Thymus (tissue), 11 donors: ENCODE measurements at regions not wholly inside any gene's neighbourhood (a gene's known extent, or its start where the extent isn't known, plus 50 kb on each side); places are given as distances from the start of the nearest gene placed in this dataset.
"Not testable (repeated sequence)": the region's sequence is repeated elsewhere in the genome, so short reads cannot be mapped to it uniquely, and the experiment has no call there.

Experiments used
- DNase-seq, 9 donors: peaks; one replicate each; pipeline ENCODE4 v3.0.0-alpha.2; 2013; ENCODE audit warnings: low spot score in 9 of 9, low read depth in 6 of 9, missing footprints in 1 of 9
- H3K27ac ChIP-seq, 2 donors: one replicate each; pipeline ENCODE4 v1.5.1; 2013; ENCODE audit warnings: control low read depth in 1 of 2, low read depth in 1 of 2, low read length in 1 of 2, mild to moderate bottlenecking in 1 of 2, moderate library complexity in 1 of 2
- H3K27me3 ChIP-seq, 2 donors: one replicate each; pipeline ENCODE4 v1.5.1; 2013; ENCODE audit warnings: low read length in 1 of 2; ENCODE audit not compliant: control insufficient read depth in 2 of 2, insufficient read depth in 1 of 2
- H3K36me3 ChIP-seq, 2 donors: one replicate each; pipeline ENCODE4 v1.5.1; 2013; ENCODE audit warnings: low read length in 1 of 2, mild to moderate bottlenecking in 1 of 2, moderate library complexity in 1 of 2; ENCODE audit not compliant: control insufficient read depth in 2 of 2, insufficient read depth in 2 of 2
- H3K4me1 ChIP-seq, 2 donors: one replicate each; pipeline ENCODE4 v1.5.1; 2013; ENCODE audit warnings: low read length in 2 of 2; ENCODE audit not compliant: control insufficient read depth in 2 of 2, insufficient read depth in 2 of 2
- H3K4me3 ChIP-seq, 2 donors: one replicate each; pipeline ENCODE4 v1.5.1; 2013; ENCODE audit warnings: low read length in 2 of 2, control low read depth in 1 of 2, mild to moderate bottlenecking in 1 of 2
- H3K9me3 ChIP-seq, 2 donors: one replicate each; pipeline ENCODE4 v1.5.1; 2013; ENCODE audit warnings: low read length in 1 of 2, mild to moderate bottlenecking in 1 of 2; ENCODE audit not compliant: control insufficient read depth in 2 of 2, insufficient read depth in 1 of 2
- WGBS: extraction: QIAGEN DNeasy Blood & Tissue Kit; methylation state at CpG from one replicate; pipeline ENCODE4 v1.1.7; 2013; 5-methylcytosine and 5-hydroxymethylcytosine counted together
- donor health status: healthy.

DNA sequence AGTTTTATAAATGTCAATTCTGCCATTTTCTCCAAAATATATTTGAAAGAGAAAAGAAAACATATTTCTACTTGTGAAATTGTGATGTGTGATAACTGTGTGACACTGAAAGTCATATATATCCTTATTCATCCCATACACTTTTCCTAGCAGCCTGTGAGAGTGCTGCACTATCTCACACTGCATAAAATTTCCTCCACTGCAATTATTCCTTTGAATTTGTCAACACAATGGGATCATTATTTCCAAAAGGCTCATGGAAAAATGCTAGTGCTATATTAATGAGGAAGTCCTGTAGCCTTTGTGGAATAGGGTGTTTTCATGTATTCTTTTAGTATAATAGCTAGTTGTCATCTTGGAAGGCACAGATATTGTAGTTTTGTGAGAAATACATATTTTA is 504.1 kb downstream of the RPL10L start:
- Histone ChIP-seq H3K27ac (no peak overlapping the region), H3K9me3 (no peaks in the 10 kb centered on the region), H3K4me1 (no peaks in the 10 kb centered on the region), H3K4me3 (no peak overlapping the region), H3K36me3 (no peaks in the 10 kb centered on the region), H3K27me3 (no peaks in the 10 kb centered on the region)
- DNase-seq = no peak

DNA sequence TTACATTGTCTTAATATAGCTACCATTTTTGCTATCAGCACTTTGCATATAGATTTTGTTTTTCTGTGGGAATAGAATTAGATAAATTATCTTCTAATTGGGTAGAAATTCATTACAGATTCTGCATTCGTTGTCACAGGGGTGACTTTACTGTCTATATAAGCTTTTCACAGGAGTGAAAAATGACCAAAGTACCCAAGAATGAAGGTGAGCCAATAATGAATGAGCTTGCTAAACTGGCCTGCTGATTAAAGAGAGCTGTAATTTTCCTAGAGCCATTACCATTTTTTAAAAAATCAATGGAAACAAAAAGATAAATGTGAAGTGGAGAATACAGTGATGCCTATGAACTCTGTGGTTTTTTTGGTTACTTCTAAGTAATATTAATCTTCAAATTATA is 504.6 kb downstream of the RPL10L start:
- Histone ChIP-seq H3K27ac (no peak overlapping the region), H3K9me3 (no peaks in the 10 kb centered on the region), H3K4me3 (no peak overlapping the region), H3K36me3 (no peaks in the 10 kb centered on the region), H3K4me1 (no peaks in the 10 kb centered on the region), H3K27me3 (no peaks in the 10 kb centered on the region)
- DNase-seq = no peak
- 92% methylated on average over 1 of the region's 1 CpG for WGBS

DNA sequence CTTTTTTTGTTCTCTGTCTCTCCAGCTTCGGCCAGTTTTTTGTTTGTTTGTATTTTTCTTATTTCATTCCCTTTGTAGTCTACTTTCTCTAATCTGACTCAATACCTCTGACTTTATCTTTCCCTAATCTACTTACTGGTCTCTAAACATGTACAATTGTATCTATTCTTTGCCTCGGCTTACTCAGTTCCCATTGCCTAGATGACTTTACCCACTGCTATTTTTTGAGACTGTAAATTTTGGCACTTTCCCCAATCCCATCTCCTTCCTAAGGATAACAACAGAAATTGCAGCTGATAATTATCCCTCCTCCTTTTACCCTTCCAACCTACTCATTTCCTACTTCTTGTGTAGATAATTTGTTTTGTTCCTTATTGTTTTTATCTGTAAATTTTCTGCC is 511.1 kb downstream of the RPL10L start:
- H3K4me3 ChIP-seq = no peak overlapping the region
- H3K27me3 ChIP-seq = no peaks in the 10 kb centered on the region
- 87% methylated on average over 2 of the region's 2 CpGs for WGBS
- DNase-seq = no peak
- no peaks in the 10 kb centered on the region for H3K4me1 ChIP-seq
- H3K27ac ChIP-seq = no peak overlapping the region
- no peaks in the 10 kb centered on the region for H3K36me3 ChIP-seq
- no peaks in the 10 kb centered on the region for H3K9me3 ChIP-seq

DNA sequence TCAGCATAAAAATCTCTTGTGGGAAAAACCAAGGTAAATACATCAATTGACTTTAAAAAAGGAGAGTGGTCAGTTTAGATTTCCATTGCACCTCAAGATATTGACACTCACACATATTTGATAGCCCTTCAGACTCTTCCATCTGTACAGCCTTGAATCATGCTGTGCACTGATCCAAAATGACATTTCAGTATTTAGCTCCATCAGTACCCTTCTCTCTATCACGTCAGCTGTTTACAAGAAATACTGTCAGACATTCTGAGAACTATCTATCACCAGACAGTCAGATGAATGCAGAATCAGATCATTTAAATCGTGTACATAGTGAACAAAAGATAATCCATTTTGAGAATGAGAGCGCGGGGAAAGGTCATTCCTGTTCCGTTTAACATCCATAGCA is 511.9 kb downstream of the RPL10L start:
- Histone ChIP-seq H3K36me3 (no peaks in the 10 kb centered on the region), H3K4me3 (no peak overlapping the region), H3K4me1 (no peaks in the 10 kb centered on the region), H3K27me3 (no peaks in the 10 kb centered on the region), H3K9me3 (no peaks in the 10 kb centered on the region), H3K27ac (no peak overlapping the region)
- no peak for DNase-seq
- WGBS = 94% methylated on average over 5 of the region's 5 CpGs

DNA sequence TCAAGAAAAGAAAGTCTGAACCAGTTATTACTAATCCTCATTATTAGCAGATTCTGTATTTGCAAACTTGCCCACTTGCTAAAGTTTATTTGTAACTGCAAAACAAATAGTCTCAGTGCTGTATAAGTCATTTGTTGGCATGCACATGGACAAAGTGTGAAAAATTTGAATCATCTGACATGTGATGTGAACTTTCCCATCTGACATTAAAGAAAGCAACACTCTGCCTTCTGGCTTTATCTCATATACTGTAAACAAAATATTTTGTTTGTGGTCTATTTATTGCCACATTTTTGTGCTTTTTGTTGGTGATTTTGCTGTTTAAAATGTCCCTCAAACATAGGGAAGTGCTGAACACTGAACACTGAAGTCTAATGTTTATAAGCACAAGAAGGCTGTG is 513.8 kb downstream of the RPL10L start:
- no peaks in the 10 kb centered on the region for H3K4me1 ChIP-seq
- DNase-seq = no peak
- H3K27ac ChIP-seq = no peak overlapping the region
- no peaks in the 10 kb centered on the region for H3K9me3 ChIP-seq
- no peak overlapping the region for H3K4me3 ChIP-seq
- no peaks in the 10 kb centered on the region for H3K36me3 ChIP-seq
- no peaks in the 10 kb centered on the region for H3K27me3 ChIP-seq

DNA sequence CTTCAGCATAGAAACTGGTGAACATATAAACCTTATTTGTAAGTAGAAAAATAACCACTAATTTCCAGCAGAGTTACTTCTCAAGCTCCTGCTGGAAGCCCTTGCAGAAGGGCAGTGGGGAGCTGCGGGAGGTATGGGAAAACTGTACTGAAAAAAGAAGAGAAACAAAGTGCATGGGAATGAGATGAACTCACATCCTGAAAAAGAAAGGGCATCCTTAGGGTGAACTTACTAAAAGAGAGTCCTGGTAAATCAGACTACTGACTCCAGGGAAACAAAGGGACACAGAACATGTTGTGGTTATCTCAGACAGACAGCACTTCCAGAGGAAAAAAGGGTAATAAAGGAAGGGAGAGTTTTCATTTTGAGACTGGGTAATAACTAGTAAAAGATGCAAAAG is 515.1 kb downstream of the RPL10L start:
- DNase-seq = no peak
- no peaks in the 10 kb centered on the region for H3K36me3 ChIP-seq
- H3K27ac ChIP-seq = no peak overlapping the region
- no peaks in the 10 kb centered on the region for H3K27me3 ChIP-seq
- H3K4me1 ChIP-seq = no peaks in the 10 kb centered on the region
- H3K4me3 ChIP-seq = no peak overlapping the region
- no peaks in the 10 kb centered on the region for H3K9me3 ChIP-seq
- WGBS = 98% methylated on average over 1 of the region's 1 CpG

DNA sequence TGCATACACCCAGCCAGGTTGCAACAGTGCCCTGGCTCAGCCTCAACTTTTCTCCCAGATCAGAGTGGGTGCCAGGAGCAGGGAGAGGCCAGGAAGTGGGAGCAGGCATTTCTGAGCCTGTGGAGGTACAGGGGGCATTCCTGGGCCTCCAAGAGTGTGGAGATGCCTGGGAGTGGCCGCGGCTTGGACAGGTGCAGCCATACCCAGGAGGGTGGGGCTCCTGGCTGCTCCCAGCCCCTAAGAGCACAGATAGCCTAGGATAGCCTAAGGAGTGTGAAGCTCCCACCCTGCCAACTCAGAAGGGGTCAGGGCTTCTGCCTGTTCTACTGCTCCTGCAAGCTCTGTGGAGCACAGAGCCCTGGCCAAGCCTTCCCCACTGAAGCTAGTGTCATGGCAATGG is 543.4 kb downstream of the RPL10L start:
- 97% methylated on average over 2 of the region's 2 CpGs for WGBS
- DNase-seq = no peak
- H3K36me3 ChIP-seq = no peaks in the 10 kb centered on the region
- no peak overlapping the region for H3K4me3 ChIP-seq
- no peaks in the 10 kb centered on the region for H3K4me1 ChIP-seq
- H3K27ac ChIP-seq = no peak overlapping the region
- H3K27me3 ChIP-seq = no peaks in the 10 kb centered on the region
- peaks cover 5 to 40% of the 10 kb centered on the region in 2 donors for H3K9me3 ChIP-seq

DNA sequence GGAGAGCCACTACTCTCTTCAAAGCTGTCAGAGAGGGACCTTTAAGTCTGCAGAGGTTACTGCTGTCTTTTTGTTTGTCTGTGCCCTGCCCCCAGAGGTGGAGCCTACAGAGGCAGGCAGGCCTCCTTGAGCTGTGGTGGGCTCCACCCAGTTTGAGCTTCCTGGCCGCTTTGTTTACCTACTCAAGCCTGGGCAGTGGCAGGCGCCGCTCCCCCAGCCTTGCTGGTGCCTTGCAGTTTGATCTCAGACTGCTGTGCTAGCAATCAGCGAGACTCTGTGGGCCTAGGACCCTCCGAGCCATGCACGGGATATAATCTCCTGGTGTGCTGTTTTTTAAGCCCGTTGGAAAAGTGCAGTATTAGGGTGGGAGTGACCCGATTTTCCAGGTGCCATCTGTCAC is 550.7 kb downstream of the RPL10L start:
- H3K27me3 ChIP-seq, H3K4me3 ChIP-seq, H3K36me3 ChIP-seq, H3K4me1 ChIP-seq, DNase-seq, H3K27ac ChIP-seq, H3K9me3 ChIP-seq: not testable (repeated sequence)
- 94% methylated on average over 8 of the region's 8 CpGs for WGBS

DNA sequence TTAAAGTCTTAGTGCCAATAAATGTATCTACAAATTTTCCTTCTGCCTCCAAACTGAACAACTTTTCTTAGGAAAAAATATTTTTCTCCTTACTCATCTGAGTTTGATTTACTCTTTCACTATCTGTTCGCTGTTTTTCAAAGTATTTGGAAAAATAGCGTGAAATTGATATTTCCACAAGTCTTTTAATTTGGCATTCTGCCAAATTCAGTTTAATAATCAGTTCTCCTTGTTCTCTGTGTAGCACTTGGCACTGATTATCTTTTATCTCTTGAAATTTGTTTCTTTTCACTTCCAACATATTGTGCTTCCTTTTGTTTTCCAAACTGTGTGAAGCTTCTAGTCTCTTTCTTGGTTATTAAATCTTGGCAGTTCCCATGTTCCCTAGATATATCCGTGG is 559.8 kb downstream of the RPL10L start:
- peaks cover 0 to 4% of the 10 kb centered on the region in 2 donors for H3K9me3 ChIP-seq
- H3K4me1 ChIP-seq = no peaks in the 10 kb centered on the region
- no peaks in the 10 kb centered on the region for H3K27me3 ChIP-seq
- no peak for DNase-seq
- no peak overlapping the region for H3K27ac ChIP-seq
- no peak overlapping the region for H3K4me3 ChIP-seq
- 93% methylated on average over 3 of the region's 3 CpGs for WGBS
- H3K36me3 ChIP-seq = no peaks in the 10 kb centered on the region

DNA sequence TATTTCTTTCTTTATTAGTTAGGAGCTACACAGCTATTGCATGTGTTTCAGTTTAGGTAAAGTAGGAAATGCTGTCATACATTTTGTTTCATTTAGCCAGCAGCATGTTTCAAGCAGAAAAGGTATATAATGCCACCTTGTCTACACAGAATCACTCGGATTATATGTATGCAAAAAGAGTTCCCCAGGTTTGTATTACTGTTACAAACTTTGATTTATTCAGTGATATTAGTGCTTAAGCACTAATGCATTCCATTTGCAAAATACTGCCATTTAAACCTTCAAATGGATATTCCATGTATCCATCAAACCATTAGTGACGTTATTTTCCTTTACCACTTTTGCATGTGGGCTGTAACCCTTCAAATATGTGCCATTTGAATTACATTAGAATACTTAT is 564.0 kb downstream of the RPL10L start:
- Histone ChIP-seq H3K4me3 (no peak overlapping the region), H3K27me3 (no peaks in the 10 kb centered on the region), H3K27ac (no peak overlapping the region), H3K4me1 (no peaks in the 10 kb centered on the region), H3K9me3 (peaks cover 0 to 7% of the 10 kb centered on the region in 2 donors), H3K36me3 (no peaks in the 10 kb centered on the region)
- DNase-seq = no peak
- 92% methylated on average over 2 of the region's 2 CpGs for whole genome bisulfite sequencing
